GM21825 (cell line): ENCODE measurements at regions not wholly inside any gene's neighbourhood (a gene's known extent, or its start where the extent isn't known, plus 50 kb on each side); places are given as distances from the start of the nearest gene placed in this dataset.

Experiments used
- ATAC-seq: cut with Tn5 transposase; IDR thresholded peaks from one replicate; pipeline ENCODE4 v1.9.1; 2021; ENCODE audit warnings: mild to moderate bottlenecking, moderate library complexity; ENCODE audit not compliant: unreplicated experiment

- no peak for ATAC-seq
Measured at GRCh38 chr1:232556351-232556750, 73.6 kb downstream of the SIPA1L2 start.

GRCh38 chr1:232555494-232556210, 74.3 kb downstream of the SIPA1L2 start:
- ATAC-seq: no peak

- ATAC-seq: no peak
Measured at GRCh38 chr1:232554409-232554808, 75.5 kb downstream of the SIPA1L2 start.

GRCh38 chr1:232553809-232554208, 76.1 kb downstream of the SIPA1L2 start:
- no peak for ATAC-seq

GRCh38 chr1:232553050-232553754, 76.7 kb downstream of the SIPA1L2 start:
- ATAC-seq: no peak

GRCh38 chr1:232551386-232551785, 78.5 kb downstream of the SIPA1L2 start:
- ATAC-seq: no peak

GRCh38 chr1:232550007-232550406, 79.9 kb downstream of the SIPA1L2 start:
- no peak for ATAC-seq

- ATAC-seq: no peak
Measured at GRCh38 chr1:232548691-232549090, 81.2 kb downstream of the SIPA1L2 start.

- no peak for ATAC-seq
Measured at GRCh38 chr1:232547938-232548484, 81.9 kb downstream of the SIPA1L2 start.

GRCh38 chr1:232542633-232543593, 87.0 kb downstream of the SIPA1L2 start:
- ATAC-seq: no peak

- ATAC-seq: no peak
Measured at GRCh38 chr1:232538943-232539302, 91.0 kb downstream of the SIPA1L2 start.

GRCh38 chr1:232538224-232538942, 91.5 kb downstream of the SIPA1L2 start:
- ATAC-seq: no peak

- no peak for ATAC-seq
Measured at GRCh38 chr1:232534552-232535517, 95.1 kb downstream of the SIPA1L2 start.

GRCh38 chr1:232533328-232533727, 96.6 kb downstream of the SIPA1L2 start:
- no peak for ATAC-seq

- no peak for ATAC-seq
Measured at GRCh38 chr1:232532901-232533300, 97.0 kb downstream of the SIPA1L2 start.

- ATAC-seq: no peak
Measured at GRCh38 chr1:232531291-232531690, 98.6 kb downstream of the SIPA1L2 start.

- no peak for ATAC-seq
Measured at GRCh38 chr1:232529747-232530146, 100.2 kb downstream of the SIPA1L2 start.

GRCh38 chr1:232528472-232529089, 101.4 kb downstream of the SIPA1L2 start:
- ATAC-seq: no peak

GRCh38 chr1:232524056-232524455, 105.9 kb downstream of the SIPA1L2 start:
- ATAC-seq: no peak
